ENCODE measurements at regions not wholly inside any gene's neighbourhood (a gene's known extent, or its start where the extent isn't known, plus 50 kb on each side); places are given as distances from the start of the nearest gene placed in this dataset.

- TF ChIP-seq CTCF (conservative IDR thresholded peaks at IDR 0.05; ENCODE audit: low read depth, low read length) (no peak), USF2 (IDR thresholded peaks at IDR 0.05; ENCODE audit: low read depth, low read length) (no peak), RCOR1 (IDR thresholded peaks at IDR 0.05; ENCODE audit: insufficient replicate concordance, low read length) (no peak), ELK1 (IDR thresholded peaks at IDR 0.05; ENCODE audit: borderline replicate concordance, low read depth, low read length) (no peak), MXI1 (IDR thresholded peaks at IDR 0.05; ENCODE audit: borderline replicate concordance, low read depth, low read length) (no peak), RFX5 (IDR thresholded peaks at IDR 0.05; ENCODE audit: low read depth, low read length) (no peak), POLR2A (IDR thresholded peaks at IDR 0.05; ENCODE audit: low read depth, low read length) (no peak), NFE2L2 (IDR thresholded peaks at IDR 0.05; ENCODE audit: low read depth, low read length) (no peak), RAD21 (IDR thresholded peaks at IDR 0.05; ENCODE audit: low read length) (no peak), MAFK (IDR thresholded peaks at IDR 0.05; ENCODE audit: low read depth, low read length) (no peak), SMC3 (IDR thresholded peaks at IDR 0.05; ENCODE audit: low read depth, low read length) (no peak), BHLHE40 (IDR thresholded peaks at IDR 0.05; ENCODE audit: low read depth, low read length) (no peak), MAZ (IDR thresholded peaks at IDR 0.05; ENCODE audit: borderline replicate concordance, low read depth, low read length) (no peak), FOS (IDR thresholded peaks at IDR 0.05; ENCODE audit: low read depth, low read length) (no peak)
Measured at GRCh38 chr9:85167146-85167545, 497.6 kb downstream of the NTRK2 start.
